SW480 (cell line): ENCODE measurements at regions not wholly inside any gene's neighbourhood (a gene's known extent, or its start where the extent isn't known, plus 50 kb on each side); places are given as distances from the start of the nearest gene placed in this dataset.

ENCODE experiments used
- DNase-seq: peaks from one replicate; pipeline ENCODE4 v3.0.0-alpha.2; 2016; ENCODE audit warnings: low spot score

- DNase-seq: no peak
These were observed 77.1 kb upstream of the EPHA5 start for GRCh38 chr4:65747386-65747785.

- DNase-seq: no peak
These were observed 67.8 kb upstream of the EPHA5 start for GRCh38 chr4:65738134-65738533.

GRCh38 chr4:65737672-65738071, 67.4 kb upstream of the EPHA5 start:
- no peak for DNase-seq

GRCh38 chr4:65724973-65725372, 54.7 kb upstream of the EPHA5 start:
- no peak for DNase-seq
